Tibial nerve (tissue), 4 donors: ENCODE measurements at regions not wholly inside any gene's neighbourhood (a gene's known extent, or its start where the extent isn't known, plus 50 kb on each side); places are given as distances from the start of the nearest gene placed in this dataset.

Experiments
- DNase-seq, 2 donors: peaks; one replicate each; pipeline ENCODE4 v3.0.0-alpha.2; 2019; ENCODE audit warnings: low spot score in 2 of 2
- H3K27ac ChIP-seq, 4 donors: fragments of 200-600 bp; sonication (generic) in 3 of 4; one replicate each; pipeline ENCODE4 v1.5.1; 2017 to 2019; ENCODE audit warnings: mild to moderate bottlenecking in 1 of 4
- H3K27me3 ChIP-seq, 2 donors: fragments of 200-600 bp; sonication (generic) in 1 of 2; one replicate each; pipeline versions ENCODE4 v1.5.1 to v1.6.0; 2017 to 2019
- H3K36me3 ChIP-seq, 3 donors: fragments of 200-600 bp; sonication (generic); one replicate each; pipeline ENCODE4 v1.5.1; 2018 to 2019
- H3K4me1 ChIP-seq, 4 donors: fragments of 200-600 bp; sonication (generic) in 3 of 4; one replicate each; pipeline ENCODE4 v1.5.1; 2017 to 2019
- H3K4me3 ChIP-seq, 4 donors: fragments of 200-600 bp; sonication (generic) in 3 of 4; one replicate each; pipeline ENCODE4 v1.5.1; 2017 to 2019; ENCODE audit warnings: mild to moderate bottlenecking in 1 of 4, moderate library complexity in 1 of 4
- H3K9me3 ChIP-seq, 4 donors: fragments of 200-600 bp; sonication (generic) in 3 of 4; one replicate each; pipeline ENCODE4 v1.5.1; 2017 to 2019
- EP300 ChIP-seq, 2 donors: sonication (generic); formaldehyde crosslinking; IDR thresholded peaks; one replicate each; pipeline ENCODE4 v1.6.1; 2017; ENCODE audit warnings: antibody characterized with exemption in 2 of 2, mild to moderate bottlenecking in 1 of 2
- POLR2A ChIP-seq, 2 donors: fragments of 450-650 bp; IDR thresholded peaks; one replicate each; pipeline ENCODE4 v1.6.1; 2017; ENCODE audit warnings: antibody characterized with exemption in 2 of 2, mild to moderate bottlenecking in 2 of 2, moderate library complexity in 2 of 2
- WGBS, 2 donors: methylation state at CpG; one replicate each; pipeline ENCODE4 v1.1.5; 2018; 5-methylcytosine and 5-hydroxymethylcytosine counted together
- TF ChIP-seq, protein P1 (sequence below), 5 experiments: fragments of 200-600 bp in 3 of 5; fragments of 450-650 bp in 2 of 5; sonication (generic) in 3 of 5; IDR thresholded peaks; one replicate each; pipeline ENCODE4 v1.5.1; 2016 to 2019; ENCODE audit warnings: antibody characterized with exemption in 5 of 5, mild to moderate bottlenecking in 3 of 5, moderate library complexity in 2 of 5

DNA sequence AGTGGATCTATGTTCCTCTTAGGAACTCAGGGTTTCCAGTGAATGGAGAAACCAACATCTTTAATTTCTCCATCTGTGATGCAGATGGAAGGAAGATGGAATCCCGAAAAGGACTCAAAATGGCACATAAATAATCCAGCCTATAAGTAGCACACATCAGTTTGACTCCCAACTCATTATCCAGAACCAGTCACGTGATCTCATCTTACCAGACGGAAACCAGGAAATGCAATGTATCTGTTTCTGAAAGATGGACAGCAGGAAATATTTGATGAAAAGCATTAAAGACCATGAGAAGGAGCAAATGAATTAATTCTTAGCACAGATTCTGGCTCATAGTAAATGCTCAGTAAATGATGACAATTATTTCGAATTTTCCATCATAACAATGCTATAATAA lies 443.1 kb upstream of the FMR1 start:
- no peak overlapping the region for H3K27ac ChIP-seq
- 63 to 88% methylated on average over 4 of the region's 4 CpGs for WGBS, 2 donors
- no peaks in the 10 kb centered on the region for H3K9me3 ChIP-seq
- no peaks in the 10 kb centered on the region for H3K4me1 ChIP-seq
- H3K4me3 ChIP-seq: no peak overlapping the region
- H3K36me3 ChIP-seq: no peaks in the 10 kb centered on the region
- TF ChIP-seq, protein P1, sequence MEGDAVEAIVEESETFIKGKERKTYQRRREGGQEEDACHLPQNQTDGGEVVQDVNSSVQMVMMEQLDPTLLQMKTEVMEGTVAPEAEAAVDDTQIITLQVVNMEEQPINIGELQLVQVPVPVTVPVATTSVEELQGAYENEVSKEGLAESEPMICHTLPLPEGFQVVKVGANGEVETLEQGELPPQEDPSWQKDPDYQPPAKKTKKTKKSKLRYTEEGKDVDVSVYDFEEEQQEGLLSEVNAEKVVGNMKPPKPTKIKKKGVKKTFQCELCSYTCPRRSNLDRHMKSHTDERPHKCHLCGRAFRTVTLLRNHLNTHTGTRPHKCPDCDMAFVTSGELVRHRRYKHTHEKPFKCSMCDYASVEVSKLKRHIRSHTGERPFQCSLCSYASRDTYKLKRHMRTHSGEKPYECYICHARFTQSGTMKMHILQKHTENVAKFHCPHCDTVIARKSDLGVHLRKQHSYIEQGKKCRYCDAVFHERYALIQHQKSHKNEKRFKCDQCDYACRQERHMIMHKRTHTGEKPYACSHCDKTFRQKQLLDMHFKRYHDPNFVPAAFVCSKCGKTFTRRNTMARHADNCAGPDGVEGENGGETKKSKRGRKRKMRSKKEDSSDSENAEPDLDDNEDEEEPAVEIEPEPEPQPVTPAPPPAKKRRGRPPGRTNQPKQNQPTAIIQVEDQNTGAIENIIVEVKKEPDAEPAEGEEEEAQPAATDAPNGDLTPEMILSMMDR (IDR thresholded peaks at IDR 0.05): no peak
- TF ChIP-seq POLR2A (IDR thresholded peaks at IDR 0.05) (no peak), EP300 (IDR thresholded peaks at IDR 0.05) (no peak)
- H3K27me3 ChIP-seq: no peaks in the 10 kb centered on the region
- no peak for DNase-seq

DNA sequence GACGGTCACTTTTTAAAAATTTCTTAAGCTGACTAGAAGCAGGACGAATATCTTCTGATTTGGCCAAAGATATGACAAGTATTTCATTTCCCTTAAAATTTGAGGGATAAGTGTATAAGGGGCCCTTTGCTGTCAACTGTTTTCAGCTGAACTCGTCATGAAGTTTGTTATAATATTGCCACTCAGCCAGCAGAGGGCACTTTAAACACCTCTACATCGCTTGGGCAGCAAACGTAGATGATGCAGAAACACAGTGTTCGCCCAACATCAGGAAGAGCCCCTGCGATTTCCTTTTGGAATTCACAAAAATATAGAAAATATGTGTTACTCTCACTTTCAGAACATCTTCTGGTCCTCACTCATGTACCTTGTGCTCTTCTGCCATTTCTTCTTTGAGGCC lies 435.7 kb upstream of the FMR1 start:
- Histone ChIP-seq H3K27ac (no peak overlapping the region), H3K27me3 (no peaks in the 10 kb centered on the region), H3K9me3 (no peaks in the 10 kb centered on the region), H3K36me3 (no peaks in the 10 kb centered on the region), H3K4me3 (no peak overlapping the region), H3K4me1 (no peaks in the 10 kb centered on the region)
- TF ChIP-seq POLR2A (IDR thresholded peaks at IDR 0.05) (no peak), EP300 (IDR thresholded peaks at IDR 0.05) (no peak)
- TF ChIP-seq, protein P1 (IDR thresholded peaks at IDR 0.05): no peak
- WGBS, 2 donors: 22 to 26% methylated on average over 7 of the region's 7 CpGs
- DNase-seq: no peak

DNA sequence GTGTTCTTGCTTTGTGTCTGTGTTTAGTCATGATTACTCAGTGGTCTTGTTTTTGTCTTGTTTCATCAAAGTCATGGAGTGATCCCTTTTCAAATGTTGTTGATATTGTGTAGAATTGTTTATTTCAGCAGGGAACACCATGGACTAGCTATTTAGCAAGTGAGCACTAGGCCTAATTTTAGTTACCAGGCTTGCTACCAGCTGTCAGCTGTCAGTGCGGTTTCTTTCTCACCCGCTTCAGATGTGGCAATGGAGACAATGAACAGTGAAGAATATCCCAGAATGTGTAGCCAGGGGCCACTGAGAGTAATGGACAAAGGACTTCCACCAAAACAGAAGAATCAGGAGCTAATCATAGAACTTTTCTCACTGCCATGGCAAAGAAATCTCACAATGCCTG lies 432.8 kb upstream of the FMR1 start:
- Histone ChIP-seq H3K9me3 (no peaks in the 10 kb centered on the region), H3K4me1 (no peaks in the 10 kb centered on the region), H3K27me3 (no peaks in the 10 kb centered on the region), H3K4me3 (no peak overlapping the region), H3K27ac (no peak overlapping the region), H3K36me3 (no peaks in the 10 kb centered on the region)
- DNase-seq: no peak
- TF ChIP-seq, protein P1 (IDR thresholded peaks at IDR 0.05): no peak
- TF ChIP-seq POLR2A (IDR thresholded peaks at IDR 0.05) (no peak), EP300 (IDR thresholded peaks at IDR 0.05) (no peak)
- WGBS, 2 donors: 87 to 100% methylated on average over 2 of the region's 2 CpGs

DNA sequence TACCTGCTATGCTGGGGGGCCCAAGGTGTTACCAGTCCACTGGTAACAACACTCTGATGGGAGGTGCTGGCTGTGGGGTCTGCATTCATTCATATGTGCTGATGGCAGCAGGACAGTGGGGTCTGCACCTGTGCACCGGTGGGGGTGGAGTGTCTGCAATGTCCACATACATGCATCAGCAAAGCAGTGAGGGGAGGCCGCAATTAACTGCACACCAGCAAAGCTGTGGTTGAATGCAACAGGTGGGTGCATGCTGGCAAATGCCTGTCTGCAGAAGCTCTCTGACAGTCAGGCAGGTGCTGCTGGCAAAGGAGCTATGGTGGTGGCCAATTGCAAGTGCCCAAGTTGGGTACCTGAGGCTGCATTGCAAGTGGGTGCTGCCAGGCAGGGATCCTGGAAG lies 426.5 kb upstream of the FMR1 start:
- no peak overlapping the region for H3K27ac ChIP-seq
- H3K4me1 ChIP-seq: no peaks in the 10 kb centered on the region
- no peaks in the 10 kb centered on the region for H3K27me3 ChIP-seq
- TF ChIP-seq POLR2A (IDR thresholded peaks at IDR 0.05) (no peak), EP300 (IDR thresholded peaks at IDR 0.05) (no peak)
- TF ChIP-seq, protein P1 (IDR thresholded peaks at IDR 0.05): no peak
- H3K36me3 ChIP-seq: no peaks in the 10 kb centered on the region
- H3K9me3 ChIP-seq: no peaks in the 10 kb centered on the region
- H3K4me3 ChIP-seq: no peak overlapping the region
- DNase-seq: no peak
- WGBS, 2 donors: 88% methylated on average over 2 of the region's 2 CpGs; no CpG with 5 or more reads in 1 of the 2 donors

DNA sequence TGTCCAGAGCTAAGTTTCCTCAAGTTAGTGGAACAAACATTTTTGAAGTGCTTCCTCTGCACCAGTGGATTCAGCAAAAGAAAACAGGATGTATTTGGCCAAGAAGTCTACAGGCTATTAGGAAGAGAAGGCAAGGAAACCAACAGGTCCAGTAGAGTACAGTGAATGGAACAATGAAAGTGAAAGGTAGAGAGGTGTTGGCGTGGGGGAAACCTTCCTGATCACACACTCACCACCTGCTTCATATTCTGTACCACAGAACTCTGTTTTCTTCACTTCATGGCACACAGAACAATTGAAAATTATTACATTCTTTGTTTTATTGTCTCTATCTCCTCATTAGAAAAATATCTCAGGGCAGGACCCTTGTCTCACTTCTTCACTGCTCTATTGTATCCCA lies 417.4 kb upstream of the FMR1 start:
- no peaks in the 10 kb centered on the region for H3K9me3 ChIP-seq
- H3K4me3 ChIP-seq: no peak overlapping the region
- H3K4me1 ChIP-seq: no peaks in the 10 kb centered on the region
- WGBS, 2 donors: 34 to 67% methylated on average over 1 of the region's 1 CpG
- no peaks in the 10 kb centered on the region for H3K27me3 ChIP-seq
- TF ChIP-seq, protein P1 (IDR thresholded peaks at IDR 0.05): no peak
- TF ChIP-seq EP300 (IDR thresholded peaks at IDR 0.05): no peak
- TF ChIP-seq POLR2A (IDR thresholded peaks at IDR 0.05): no peak
- no peaks in the 10 kb centered on the region for H3K36me3 ChIP-seq
- no peak overlapping the region for H3K27ac ChIP-seq
- no peak for DNase-seq
